C4-2B (cell line): ENCODE measurements at regions not wholly inside any gene's neighbourhood (a gene's known extent, or its start where the extent isn't known, plus 50 kb on each side); places are given as distances from the start of the nearest gene placed in this dataset.

Experiments
- H3K27ac ChIP-seq: fragments of 450-650 bp; 2 replicates; pipeline ENCODE4 v1.5.1; 2017
- ZFX ChIP-seq: fragments of 450-650 bp; IDR thresholded peaks from 2 replicates; pipeline ENCODE4 v1.6.1; 2017
- TF ChIP-seq, protein P1 (sequence below): fragments of 450-650 bp; conservative IDR thresholded peaks from 2 replicates; pipeline ENCODE4 v1.5.1; 2017; ENCODE audit warnings: mild to moderate bottlenecking

GRCh38 chr15:61768131-61768530 lies 292.1 kb downstream of the VPS13C start:
- H3K27ac ChIP-seq = no peak overlapping the region
- no peak for TF ChIP-seq ZFX
- TF ChIP-seq, protein P1, sequence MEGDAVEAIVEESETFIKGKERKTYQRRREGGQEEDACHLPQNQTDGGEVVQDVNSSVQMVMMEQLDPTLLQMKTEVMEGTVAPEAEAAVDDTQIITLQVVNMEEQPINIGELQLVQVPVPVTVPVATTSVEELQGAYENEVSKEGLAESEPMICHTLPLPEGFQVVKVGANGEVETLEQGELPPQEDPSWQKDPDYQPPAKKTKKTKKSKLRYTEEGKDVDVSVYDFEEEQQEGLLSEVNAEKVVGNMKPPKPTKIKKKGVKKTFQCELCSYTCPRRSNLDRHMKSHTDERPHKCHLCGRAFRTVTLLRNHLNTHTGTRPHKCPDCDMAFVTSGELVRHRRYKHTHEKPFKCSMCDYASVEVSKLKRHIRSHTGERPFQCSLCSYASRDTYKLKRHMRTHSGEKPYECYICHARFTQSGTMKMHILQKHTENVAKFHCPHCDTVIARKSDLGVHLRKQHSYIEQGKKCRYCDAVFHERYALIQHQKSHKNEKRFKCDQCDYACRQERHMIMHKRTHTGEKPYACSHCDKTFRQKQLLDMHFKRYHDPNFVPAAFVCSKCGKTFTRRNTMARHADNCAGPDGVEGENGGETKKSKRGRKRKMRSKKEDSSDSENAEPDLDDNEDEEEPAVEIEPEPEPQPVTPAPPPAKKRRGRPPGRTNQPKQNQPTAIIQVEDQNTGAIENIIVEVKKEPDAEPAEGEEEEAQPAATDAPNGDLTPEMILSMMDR = no peak

- no peak overlapping the region for H3K27ac ChIP-seq
- no peak for TF ChIP-seq ZFX
- TF ChIP-seq, protein P1 = no peak
Observed at GRCh38 chr15:61764981-61765380, 295.3 kb downstream of the VPS13C start.

- H3K27ac ChIP-seq = no peak overlapping the region
- TF ChIP-seq ZFX = no peak
- TF ChIP-seq, protein P1 = no peak
Observed at GRCh38 chr15:61764141-61764540, 296.1 kb downstream of the VPS13C start.

DNA sequence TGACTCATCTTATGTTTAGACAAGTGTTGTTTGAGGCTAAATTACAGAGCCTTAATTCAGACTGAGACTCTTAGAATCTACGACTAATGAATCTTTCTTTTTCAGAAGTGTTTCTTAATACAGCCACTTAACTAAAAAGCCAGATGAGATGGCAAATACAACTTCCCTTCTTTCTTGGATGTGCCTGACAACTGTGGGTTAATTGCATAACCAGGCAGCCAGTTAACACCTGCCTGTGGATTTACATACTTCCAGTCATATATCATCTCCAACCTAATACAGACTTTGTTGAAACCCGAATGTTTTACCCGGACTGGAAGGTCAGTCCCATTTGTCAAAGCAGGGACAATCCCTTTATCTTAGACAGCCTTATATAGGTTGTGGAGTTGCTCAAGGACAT lies 297.6 kb downstream of the VPS13C start:
- no peak overlapping the region for H3K27ac ChIP-seq
- TF ChIP-seq, protein P1 = no peak
- TF ChIP-seq ZFX = no peak

- no peak overlapping the region for H3K27ac ChIP-seq
- TF ChIP-seq, protein P1 = no peak
- no peak for TF ChIP-seq ZFX
Observed at GRCh38 chr15:61759639-61760038, 300.6 kb downstream of the VPS13C start.

GRCh38 chr15:61756071-61756820 lies 304.0 kb downstream of the VPS13C start:
- H3K27ac ChIP-seq = no peak overlapping the region
- TF ChIP-seq, protein P1 = no peak
- no peak for TF ChIP-seq ZFX

- TF ChIP-seq ZFX = no peak
- TF ChIP-seq, protein P1 = no peak
- no peak overlapping the region for H3K27ac ChIP-seq
Observed at GRCh38 chr15:61755467-61755866, 304.8 kb downstream of the VPS13C start.
